H7 (cell line): ENCODE measurements at regions not wholly inside any gene's neighbourhood (a gene's known extent, or its start where the extent isn't known, plus 50 kb on each side); places are given as distances from the start of the nearest gene placed in this dataset.
A peak's percentile ranks its signal among the peaks of the same experiment; 100 is the strongest.
"Not testable (repeated sequence)": the region's sequence is repeated elsewhere in the genome, so short reads cannot be mapped to it uniquely, and the experiment has no call there.

Experiments used
- DNase-seq: peaks from one replicate; pipeline ENCODE4 v3.0.0; 2012
- H3K27me3 ChIP-seq: 2 replicates; pipeline ENCODE4 v1.6.0; 2011; ENCODE audit warnings: mild to moderate bottlenecking, low read length; ENCODE audit not compliant: control insufficient read depth, insufficient read depth
- H3K36me3 ChIP-seq: replicated peaks from 2 replicates; pipeline ENCODE4 v1.5.1; 2011; ENCODE audit warnings: low read length; ENCODE audit not compliant: control insufficient read depth, insufficient read depth
- H3K4me3 ChIP-seq: 2 replicates; pipeline ENCODE4 v1.5.1; 2011; ENCODE audit warnings: low read depth, mild to moderate bottlenecking, control low read depth, low read length, moderate library complexity; ENCODE audit not compliant: insufficient read depth

- no peaks in the 10 kb centered on the region; the same call in 1 of the 2 replicates for H3K27me3 ChIP-seq
- H3K4me3 ChIP-seq, result no peak overlapping the region
- peak; percentile 14 for DNase-seq
- H3K36me3 ChIP-seq, result no peaks in the 10 kb centered on the region
Measured at GRCh38 chr1:112855152-112855828, 100.7 kb downstream of the SLC16A1 start.

DNA sequence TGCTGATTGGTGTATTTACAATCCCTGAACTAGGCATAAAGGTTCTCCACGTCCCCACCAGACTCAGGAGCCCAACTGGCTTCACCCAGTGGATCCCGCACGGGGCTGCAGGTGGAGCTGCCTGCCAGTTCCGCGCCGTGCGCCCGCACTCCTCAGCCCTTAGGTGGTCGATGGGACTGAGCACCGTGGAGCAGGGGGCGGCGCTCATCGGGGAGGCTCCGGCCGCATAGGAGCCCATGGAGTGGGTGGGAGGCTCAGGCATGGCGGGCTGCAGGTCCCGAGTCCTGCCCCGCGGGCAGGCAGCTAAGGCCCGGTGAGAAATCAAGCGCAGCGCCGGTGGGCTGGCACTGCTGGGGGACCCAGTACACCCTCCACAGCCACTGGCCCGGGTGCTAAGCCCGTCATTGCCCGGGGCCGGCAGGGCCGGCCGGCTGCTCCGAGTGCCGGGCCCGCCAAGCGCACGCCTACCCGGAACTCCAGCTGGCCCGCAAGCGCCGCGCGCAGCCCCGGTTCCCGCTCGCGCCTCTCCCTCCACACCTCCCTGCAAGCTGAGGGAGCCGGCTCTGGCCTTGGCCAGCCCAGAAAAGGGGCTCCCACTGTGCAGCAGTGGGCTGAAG, 101.5 kb downstream of the SLC16A1 start:
- H3K27me3 ChIP-seq, H3K4me3 ChIP-seq, H3K36me3 ChIP-seq, DNase-seq: not testable (repeated sequence)

DNA sequence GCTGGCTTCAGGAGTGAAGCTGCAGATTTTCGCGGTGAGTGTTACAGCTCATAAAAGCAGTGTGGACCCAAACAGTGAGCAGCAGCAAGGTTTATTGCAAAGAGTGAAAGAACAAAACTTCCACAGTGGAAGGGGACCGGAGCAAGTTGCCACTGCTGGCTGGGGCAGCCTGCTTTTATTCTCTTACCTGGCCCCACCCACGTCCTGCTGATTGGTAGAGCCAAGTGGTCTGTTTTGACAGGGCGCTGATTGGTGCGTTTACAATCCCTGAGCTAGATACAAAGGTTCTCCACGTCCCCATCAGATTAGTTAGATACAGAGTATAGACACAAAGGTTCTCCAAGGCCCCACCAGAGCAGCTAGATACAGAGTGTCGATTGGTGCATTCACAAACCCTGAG, 102.1 kb downstream of the SLC16A1 start:
- H3K4me3 ChIP-seq, DNase-seq, H3K27me3 ChIP-seq, H3K36me3 ChIP-seq: not testable (repeated sequence)

GRCh38 chr1:112852934-112853333, 103.1 kb downstream of the SLC16A1 start:
- no peak overlapping the region for H3K4me3 ChIP-seq
- H3K36me3 ChIP-seq, result no peaks in the 10 kb centered on the region
- DNase-seq, result no peak
- H3K27me3 ChIP-seq, result peaks cover 7% of the 10 kb centered on the region; the same call in 1 of the 2 replicates

DNA sequence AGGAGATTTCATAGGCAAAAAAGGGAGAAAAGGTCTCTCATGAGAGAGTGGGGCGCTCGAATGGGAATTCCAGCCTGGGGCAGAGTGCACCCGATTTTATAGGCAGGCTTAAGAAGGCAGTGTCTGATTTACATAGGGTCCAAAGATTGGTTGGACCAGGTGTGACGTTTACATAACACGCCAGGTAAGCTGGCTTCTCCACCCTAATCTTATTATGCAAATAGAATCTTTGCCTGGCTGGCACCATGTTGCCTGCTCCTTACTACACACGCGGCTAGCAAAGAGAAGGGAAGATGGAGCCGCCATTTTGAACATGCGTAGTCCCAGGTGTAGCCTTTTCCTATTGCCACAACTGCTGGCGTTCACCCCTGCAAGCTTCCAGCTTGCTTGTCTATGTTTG, 103.7 kb downstream of the SLC16A1 start:
- Histone ChIP-seq H3K4me3 (no peak overlapping the region), H3K27me3 (peaks cover 7% of the 10 kb centered on the region; the same call in 1 of the 2 replicates), H3K36me3 (no peaks in the 10 kb centered on the region)
- DNase-seq, result no peak

DNA sequence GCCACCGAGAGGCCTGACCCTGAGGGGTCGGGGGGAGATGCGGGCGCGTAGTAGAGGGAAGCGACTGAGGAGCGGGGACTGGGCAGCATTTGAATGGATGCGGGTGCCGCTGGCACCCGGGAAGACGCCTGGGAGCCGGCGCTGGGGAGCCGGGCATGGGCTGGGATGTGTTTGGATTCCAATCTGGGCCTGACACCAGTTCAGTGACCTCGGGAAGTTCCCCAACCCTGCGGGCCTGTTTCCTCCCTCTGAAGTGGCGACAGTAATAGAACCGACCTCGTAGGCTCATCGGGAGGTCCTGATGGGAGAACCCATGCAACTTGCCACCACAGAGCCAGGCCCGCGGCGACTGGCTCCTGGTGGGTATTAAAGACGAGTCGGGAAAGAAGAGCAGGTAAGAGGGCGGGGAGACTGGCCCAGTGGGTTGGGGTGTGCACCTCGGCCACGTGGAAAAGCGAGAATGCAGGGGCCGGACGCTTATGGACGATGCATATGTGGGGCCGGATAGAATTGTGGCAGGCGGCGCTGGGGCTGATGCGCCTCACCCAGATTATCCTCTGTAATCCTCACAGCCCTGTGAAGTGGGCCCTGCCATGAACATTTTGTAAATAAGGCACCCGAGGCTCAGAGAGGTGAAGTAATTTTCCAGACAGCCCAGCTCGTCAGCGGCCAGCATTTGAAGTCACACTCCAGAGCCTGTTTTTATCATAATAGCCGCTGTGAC, 105.8 kb downstream of the SLC16A1 start:
- Histone ChIP-seq H3K36me3 (no peaks in the 10 kb centered on the region), H3K4me3 (peak overlapping the region; percentile 44), H3K27me3 (peaks cover 7% of the 10 kb centered on the region; the same call in 1 of the 2 replicates)
- peak; percentile 82 for DNase-seq

- peaks cover 7% of the 10 kb centered on the region; the same call in 1 of the 2 replicates for H3K27me3 ChIP-seq
- H3K4me3 ChIP-seq, result peak overlapping the region; percentile 44
- H3K36me3 ChIP-seq, result no peaks in the 10 kb centered on the region
- DNase-seq, result peak; percentile 87
Measured at GRCh38 chr1:112849425-112850033, 106.5 kb downstream of the SLC16A1 start.

DNA sequence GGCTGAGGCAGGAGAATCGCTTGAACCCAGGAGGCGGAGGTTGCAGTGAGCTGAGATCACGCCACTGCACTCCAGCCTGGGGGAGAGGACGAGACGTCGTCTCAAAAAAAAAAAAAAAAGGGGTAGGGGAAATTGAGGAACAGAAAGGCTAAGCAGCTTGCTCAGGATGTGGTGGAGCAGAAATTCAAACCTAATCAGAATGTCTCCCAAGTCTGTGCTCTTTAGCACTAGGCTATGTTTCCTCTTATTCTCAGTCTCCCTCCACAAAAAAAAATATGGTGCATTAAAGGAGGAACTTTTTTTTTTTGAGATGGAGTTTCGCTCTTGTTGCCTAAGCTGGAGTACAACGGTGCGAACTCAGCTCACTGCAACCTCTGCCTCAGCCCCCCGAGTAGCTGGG, 114.2 kb downstream of the SLC16A1 start:
- DNase-seq, result no peak
- Histone ChIP-seq H3K4me3 (no peak overlapping the region), H3K27me3 (no peaks in the 10 kb centered on the region), H3K36me3 (no peaks in the 10 kb centered on the region)

DNA sequence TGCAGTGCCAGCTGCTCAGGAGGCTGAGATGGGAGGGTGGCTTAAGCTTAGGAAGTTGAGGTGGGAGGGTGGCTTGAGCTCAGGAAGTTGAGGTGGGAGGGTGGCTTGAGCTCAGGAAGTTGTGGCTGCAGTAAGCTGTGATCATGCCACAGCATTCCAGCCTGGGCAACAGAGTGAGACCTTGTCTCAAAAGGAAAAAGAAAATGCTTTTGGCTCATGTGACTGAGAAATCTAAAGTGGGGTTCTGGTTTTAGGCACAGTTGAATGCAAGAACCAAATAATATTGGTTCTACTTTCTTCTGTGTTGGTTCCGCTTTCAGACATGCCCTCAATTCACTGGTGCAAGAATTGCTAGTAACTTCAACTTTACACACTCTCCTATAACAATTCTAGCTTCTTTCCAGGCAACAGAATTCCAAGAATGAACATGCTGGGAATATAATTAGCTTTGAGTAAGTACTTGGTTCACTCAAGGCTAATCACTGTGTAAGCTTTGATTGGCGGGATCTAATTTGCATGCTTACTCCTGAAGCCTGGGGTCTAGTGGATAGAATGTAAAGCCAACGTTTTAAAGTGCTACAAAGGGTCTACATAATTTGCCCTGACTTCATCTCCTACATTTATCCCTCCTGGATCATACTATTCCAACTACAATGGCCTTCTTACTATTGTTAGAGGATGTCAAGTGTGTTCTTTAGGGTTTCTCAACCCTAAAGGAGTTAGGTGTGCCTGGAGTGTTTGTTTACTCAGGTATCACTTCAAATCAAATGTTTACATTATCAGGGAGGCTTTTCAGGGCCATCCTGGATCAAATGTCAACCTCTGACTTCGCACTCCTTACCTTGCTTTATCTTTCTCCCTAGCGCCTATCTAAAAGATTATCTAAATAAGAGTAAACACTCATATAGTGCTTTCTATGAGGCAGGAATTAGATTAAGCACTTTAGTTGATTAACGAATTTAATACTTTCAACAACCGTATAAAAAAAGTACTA, 115.1 kb downstream of the SLC16A1 start:
- H3K27me3 ChIP-seq, result no peaks in the 10 kb centered on the region
- H3K36me3 ChIP-seq, result no peaks in the 10 kb centered on the region
- peak; percentile 17 for DNase-seq
- H3K4me3 ChIP-seq, result no peak overlapping the region

DNA sequence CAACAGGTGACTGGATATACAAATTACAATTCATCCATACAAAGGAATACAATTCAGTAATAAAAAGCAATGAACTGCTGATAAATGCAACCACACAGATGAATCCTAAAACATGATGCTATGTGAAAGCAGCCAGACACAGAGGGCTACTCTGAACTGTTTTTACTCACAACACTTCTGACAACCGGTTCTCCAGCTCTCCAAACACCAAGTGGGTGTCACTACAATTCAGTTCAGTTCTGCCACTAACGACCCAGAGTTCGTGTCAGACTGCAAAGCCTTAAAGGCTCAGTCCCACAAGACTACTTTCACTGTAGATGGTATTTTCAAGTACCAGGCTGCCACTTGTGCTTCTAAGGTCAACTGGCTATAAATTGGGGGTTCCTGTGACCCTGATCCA, 119.4 kb downstream of the SLC16A1 start:
- no peaks in the 10 kb centered on the region for H3K36me3 ChIP-seq

DNA sequence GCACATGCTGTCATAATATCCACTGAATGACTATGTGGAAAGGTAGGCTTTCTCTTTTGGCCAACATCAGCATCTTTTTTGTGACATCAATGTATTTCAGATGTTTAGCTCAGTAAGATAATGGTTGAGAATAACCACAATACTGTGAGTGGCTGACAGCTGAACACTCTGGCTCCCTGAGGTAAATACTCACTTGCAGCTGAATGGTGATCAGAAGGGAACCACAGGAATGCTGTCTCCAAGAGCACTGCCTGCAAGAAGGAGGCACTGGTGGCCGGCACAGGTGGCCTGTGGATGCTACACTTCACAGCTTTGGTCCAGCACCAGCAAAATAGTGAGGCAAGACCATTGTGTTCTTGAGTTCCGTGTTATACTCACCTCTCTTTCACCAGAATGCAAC, 118.7 kb upstream of the PPM1J start:
- no peaks in the 10 kb centered on the region for H3K36me3 ChIP-seq
- DNase-seq, result no peak
- no peaks in the 10 kb centered on the region for H3K27me3 ChIP-seq
- no peak overlapping the region for H3K4me3 ChIP-seq

More for the DNA sequence above, 119.4 kb downstream of the SLC16A1 start:
- H3K4me3 ChIP-seq, result no peak overlapping the region
- no peaks in the 10 kb centered on the region for H3K27me3 ChIP-seq
- no peak for DNase-seq

- DNase-seq, H3K4me3 ChIP-seq, H3K36me3 ChIP-seq, H3K27me3 ChIP-seq: not testable (repeated sequence)
Measured at GRCh38 chr1:112832259-112832658, 117.1 kb upstream of the PPM1J start.

GRCh38 chr1:112829691-112830090, 114.6 kb upstream of the PPM1J start:
- H3K36me3 ChIP-seq, H3K4me3 ChIP-seq, DNase-seq, H3K27me3 ChIP-seq: not testable (repeated sequence)

GRCh38 chr1:112828716-112829115, 113.6 kb upstream of the PPM1J start:
- no peak overlapping the region for H3K4me3 ChIP-seq
- 0 out of 2 replicates have a peak, but pooled peaks cover under 1% of the 10 kb centered on the region for H3K36me3 ChIP-seq
- no peaks in the 10 kb centered on the region for H3K27me3 ChIP-seq
- no peak for DNase-seq
